HepG2 (cell line): ENCODE measurements at regions not wholly inside any gene's neighbourhood (a gene's known extent, or its start where the extent isn't known, plus 50 kb on each side); places are given as distances from the start of the nearest gene placed in this dataset.
A peak's percentile ranks its signal among the peaks of the same experiment; 100 is the strongest.

Source experiments
- ATAC-seq: fragments of 200-7000 bp; cut with Tn5 transposase; 3 replicates; pipeline ENCODE4 v1.9.1; 2020; ENCODE audit warnings: mild to moderate bottlenecking, moderate library complexity
- BruUV-seq: library from RNA; stranded (reverse); fragments of 400-500 nt; replicated peaks from 2 replicates; lab custom pipeline; 2021; lab: Mats Ljungman, UMichigan
- CTCF ChIA-PET: fragments of 300-600 bp; formaldehyde crosslinking; extraction: SDS; loops from one replicate; lab custom pipeline; 2021; ENCODE audit warnings: low total read pairs, inconsistent platforms, low intra/inter-chr PET ratio; lab: Yijun Ruan, JAX
- POLR2A ChIA-PET: fragments of 350-600 bp; sonication (Branson Sonifier 250); formaldehyde crosslinking; loops from one replicate; lab custom pipeline; 2020; ENCODE audit warnings: antibody characterized with exemption, inconsistent platforms; lab: Yijun Ruan, JAX
- DNase-seq: peaks from one replicate; pipeline ENCODE4 v3.0.0-alpha.2; 2015; ENCODE audit warnings: low spot score
- FAIRE-seq: peaks from 3 replicates; lab custom pipeline; 2011; peaks lifted over from hg19 to GRCh38; lab: Jason Lieb, UNC
- H2AFZ ChIP-seq: one replicate; pipeline ENCODE4 v1.6.1; 2011; ENCODE audit warnings: low read length, inconsistent platforms
- H3K27ac ChIP-seq: fragments of 300-600 bp; 3 replicates; pipeline ENCODE4 v1.8.0; 2011; ENCODE audit warnings: mixed run types, mild to moderate bottlenecking, mixed read lengths, low read length, inconsistent platforms; ENCODE audit not compliant: insufficient read depth; ENCODE audit errors: extremely low read length
- H3K27me3 ChIP-seq, 2 experiments: fragments of 200-600 bp in 1 of 2; 2 replicates in 1 of 2; 3 replicates in 1 of 2; pipeline versions ENCODE4 v1.6.0 to v1.8.0; 2011; ENCODE audit warnings: low read length in 2 of 2, mild to moderate bottlenecking in 2 of 2, moderate library complexity in 2 of 2, inconsistent platforms in 1 of 2; ENCODE audit not compliant: insufficient read depth in 2 of 2, control insufficient read depth in 1 of 2
- H3K36me3 ChIP-seq, 2 experiments: fragments of 200-600 bp in 1 of 2; replicated peaks in 1 of 2; 2 replicates in 1 of 2; 3 replicates in 1 of 2; pipeline versions ENCODE4 v1.5.1 to v1.8.0; 2011; ENCODE audit warnings: low read length in 2 of 2, inconsistent platforms in 1 of 2; ENCODE audit not compliant: insufficient read depth in 2 of 2, control insufficient read depth in 1 of 2
- H3K4me1 ChIP-seq: 2 replicates; pipeline ENCODE4 v1.5.1; 2012; ENCODE audit warnings: low read length, inconsistent platforms; ENCODE audit not compliant: insufficient read depth
- H3K4me2 ChIP-seq: 2 replicates; pipeline ENCODE4 v1.6.0; 2011; ENCODE audit warnings: low read depth, low read length, inconsistent platforms
- H3K4me3 ChIP-seq, 3 experiments: fragments of 200-600 bp in 1 of 3; sonication (generic), shearing (Covaris generic) in 1 of 3; replicated peaks in 1 of 3; 2 replicates each; pipeline ENCODE4 v1.5.1; 2011 to 2016; ENCODE audit warnings: low read length in 3 of 3, inconsistent platforms in 2 of 3, low read depth in 2 of 3, mild to moderate bottlenecking in 2 of 3, control low read depth in 1 of 3, mixed read lengths in 1 of 3; ENCODE audit not compliant: insufficient read depth in 1 of 3
- H3K79me2 ChIP-seq: one replicate; pipeline ENCODE4 v1.6.1; 2011; ENCODE audit warnings: low read length, inconsistent platforms; ENCODE audit not compliant: insufficient read depth
- H3K9ac ChIP-seq: 2 replicates; pipeline ENCODE4 v1.6.0; 2011; ENCODE audit warnings: mild to moderate bottlenecking, low read depth, low read length, inconsistent platforms; ENCODE audit not compliant: insufficient read depth
- H3K9me3 ChIP-seq: 2 replicates; pipeline ENCODE4 v1.5.1; 2012; ENCODE audit warnings: mild to moderate bottlenecking, low read length
- H4K20me1 ChIP-seq: 2 replicates; pipeline ENCODE4 v1.6.0; 2011; ENCODE audit warnings: inconsistent platforms, mild to moderate bottlenecking, low read length, moderate library complexity; ENCODE audit not compliant: insufficient read depth
- ARNT ChIP-seq: fragments of 450-650 bp; IDR thresholded peaks from 2 replicates; pipeline ENCODE4 v1.6.1; 2017
- ATF2 ChIP-seq: sonication (generic); formaldehyde crosslinking; IDR thresholded peaks from 2 replicates; pipeline ENCODE4 v1.4.0; 2020; ENCODE audit warnings: missing genetic modification reagents
- ATF7-NPFF ChIP-seq: sonication (generic); formaldehyde crosslinking; IDR thresholded peaks from 2 replicates; pipeline ENCODE4 v1.8.1; 2023; ENCODE audit warnings: mild to moderate bottlenecking, low read depth, missing genetic modification reagents, moderate library complexity
- EZH2 ChIP-seq: conservative IDR thresholded peaks from 2 replicates; pipeline ENCODE4 v1.6.1; 2012; ENCODE audit warnings: mild to moderate bottlenecking, low read depth, low read length, moderate library complexity
- HNRNPL ChIP-seq: fragments of 200-400 bp; formaldehyde crosslinking; IDR thresholded peaks from 2 replicates; pipeline ENCODE4 v1.6.1; 2017; ENCODE audit warnings: mild to moderate bottlenecking, low read depth, low read length
- ISL2 ChIP-seq: sonication (generic); formaldehyde crosslinking; IDR thresholded peaks from 2 replicates; pipeline ENCODE4 v1.5.0; 2020; ENCODE audit warnings: missing genetic modification reagents
- NFE2L2 ChIP-seq: fragments of 150-350 bp; IDR thresholded peaks from 2 replicates; pipeline ENCODE4 v1.6.1; 2014; ENCODE audit warnings: low read length
- RBFOX2 ChIP-seq: fragments of 200-400 bp; formaldehyde crosslinking; IDR thresholded peaks from 2 replicates; pipeline ENCODE4 v1.6.1; 2017; ENCODE audit warnings: low read depth, mild to moderate bottlenecking, low read length
- SOX13 ChIP-seq, 3 experiments: fragments of 450-650 bp in 1 of 3; sonication (generic) in 1 of 3; formaldehyde crosslinking in 1 of 3; IDR thresholded peaks in 2 of 3; conservative IDR thresholded peaks in 1 of 3; 2 replicates each; pipeline versions ENCODE4 v1.5.0 to v1.6.1; 2016 to 2020; ENCODE audit warnings: antibody characterized with exemption in 1 of 3, mild to moderate bottlenecking in 1 of 3, missing compliant biosample characterization in 1 of 3, missing genetic modification reagents in 1 of 3, moderate library complexity in 1 of 3
- WIZ ChIP-seq: sonication (generic); formaldehyde crosslinking; IDR thresholded peaks from 2 replicates; pipeline ENCODE4 v1.5.1; 2020; ENCODE audit warnings: mild to moderate bottlenecking, missing genetic modification reagents
- ZBTB1 ChIP-seq: sonication (generic); formaldehyde crosslinking; IDR thresholded peaks from 2 replicates; pipeline ENCODE4 v1.4.0; 2020; ENCODE audit warnings: missing genetic modification reagents, borderline replicate concordance
- ZNF296 ChIP-seq: sonication (generic); formaldehyde crosslinking; conservative IDR thresholded peaks from 2 replicates; pipeline ENCODE4 v1.5.0; 2020; ENCODE audit warnings: mild to moderate bottlenecking, missing genetic modification reagents
- ZNF562 ChIP-seq: sonication (generic); formaldehyde crosslinking; IDR thresholded peaks from 2 replicates; pipeline ENCODE4 v1.8.0; 2022; ENCODE audit warnings: missing genetic modification reagents, borderline replicate concordance
- ZNF687 ChIP-seq: sonication (generic); formaldehyde crosslinking; IDR thresholded peaks from 2 replicates; pipeline ENCODE4 v1.5.1; 2020; ENCODE audit warnings: mild to moderate bottlenecking, missing genetic modification reagents, moderate library complexity
- WGBS: methylation state at CpG from one replicate; pipeline ENCODE4 v1.1.6; 2017; ENCODE audit warnings: low lambda C conversion rate; 5-methylcytosine and 5-hydroxymethylcytosine counted together
- in situ Hi-C: cut with HindIII; loops from 2 replicates; pipeline ENCODE4 v1.10.0; 2017; ENCODE audit warnings: low pct_unique_long_range_greater_than_20kb; ENCODE audit not compliant: extremely low pct_ligation_motif_present
- intact Hi-C: fragments of 100-400 bp; cut with micrococcal nuclease; formaldehyde crosslinking; loops from one replicate; pipeline ENCODE4 v1.10.0; 2022; ENCODE audit not compliant: unreplicated experiment

- TF ChIP-seq ZNF562 (CRISPR knock-in tag), result no peak
- TF ChIP-seq, all 625 proteins: peak for 0
Observed at GRCh38 chr20:58017970-58018530, 210.4 kb downstream of the ANKRD60 start (continued).

DNA sequence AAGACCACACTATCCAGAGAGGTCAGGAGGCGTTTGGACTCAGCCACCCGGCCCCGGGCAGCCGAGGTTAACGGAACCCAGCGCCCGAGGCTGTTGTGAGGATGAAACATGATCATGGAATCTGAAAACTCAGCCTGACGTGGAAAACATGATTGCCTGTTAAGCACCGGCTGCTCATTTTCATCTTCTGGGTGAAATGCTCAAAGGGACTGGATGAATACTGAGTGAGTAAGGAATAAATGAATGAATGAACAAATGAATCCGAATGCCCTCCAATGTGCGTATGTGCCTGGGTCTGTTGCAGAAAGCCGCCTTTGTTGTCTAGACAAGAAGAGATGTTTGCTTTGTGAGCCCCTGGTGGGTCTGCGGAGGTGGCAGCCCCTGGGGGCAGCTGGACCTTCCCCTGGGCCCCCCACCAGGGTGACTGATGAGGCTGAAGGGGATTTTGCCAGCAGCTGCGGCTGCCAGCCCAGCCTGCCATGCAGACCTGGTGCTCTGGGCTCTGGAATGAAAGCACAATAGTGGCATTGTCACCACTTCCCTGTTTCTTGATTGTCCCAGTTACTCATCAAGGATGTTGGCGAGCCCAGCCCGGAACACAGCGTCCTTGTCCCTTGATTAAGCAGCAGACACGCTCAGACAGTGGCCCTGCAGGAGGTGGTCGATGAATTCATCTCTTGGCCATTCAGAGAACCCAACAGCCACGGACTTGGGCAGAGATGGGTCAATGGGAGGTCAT, 211.1 kb downstream of the ANKRD60 start:
- DNase-seq, result peak; percentile 34
- no peak overlapping the region for H3K9ac ChIP-seq
- no TSS peak for BruUV-seq
- no peaks in the 10 kb centered on the region for H3K36me3 ChIP-seq
- ChIA-PET CTCF (no interaction called here), POLR2A (no interaction called here)
- peaks cover 21 to 60% of the 10 kb centered on the region in 2 experiments; a peak in 4 of 5 replicates for H3K27me3 ChIP-seq
- H3K9me3 ChIP-seq, result no peaks in the 10 kb centered on the region
- peak; percentile 19; the same call in 2 of the 3 replicates for ATAC-seq
- H3K4me2 ChIP-seq, result no peak overlapping the region
- TF ChIP-seq HNRNPL, result peak; percentile 88
- TF ChIP-seq ZNF687 (CRISPR knock-in tag), result peak; percentile 17; the same call in 1 of the 2 replicates
- TF ChIP-seq NFE2L2, result no peak
- no peak for TF ChIP-seq SOX13 (IDR thresholded peaks at IDR 0.05)
- TF ChIP-seq SOX13 (CRISPR knock-in tag; conservative IDR thresholded peaks at IDR 0.05 in 1 of 2, IDR thresholded peaks at IDR 0.05 in 1 of 2), result 0 out of 4 replicates have a peak, but pooled peaks of 1 of the 2 experiments have one; percentile 13
- no peak for TF ChIP-seq WIZ (CRISPR knock-in tag)
- peak; percentile 82; the same call in 1 of the 2 replicates for TF ChIP-seq EZH2
- TF ChIP-seq ATF2, result no peak
- no peak for TF ChIP-seq RBFOX2
- TF ChIP-seq ZNF296 (CRISPR knock-in tag), result no peak
- TF ChIP-seq ZBTB1, result no peak
- TF ChIP-seq ATF7-NPFF, result no peak
- no peak for TF ChIP-seq ARNT
- TF ChIP-seq ISL2, result no peak
- 2% methylated on average over 18 of the region's 20 CpGs for WGBS
- H3K4me3 ChIP-seq, result no peak overlapping the region
- no peaks in the 10 kb centered on the region for H3K4me1 ChIP-seq
- FAIRE-seq, result no peak
- no peak overlapping the region for H3K27ac ChIP-seq
- H2AFZ ChIP-seq, result no peak overlapping the region
- no peaks in the 10 kb centered on the region for H3K79me2 ChIP-seq
- in situ Hi-C loops (no loop called here), intact Hi-C loops (no loop called here)
- H4K20me1 ChIP-seq, result no peaks in the 10 kb centered on the region
